HG02623 (cell line): ENCODE measurements at regions not wholly inside any gene's neighbourhood (a gene's known extent, or its start where the extent isn't known, plus 50 kb on each side); places are given as distances from the start of the nearest gene placed in this dataset.

Source experiments
- ATAC-seq: cut with Tn5 transposase; IDR thresholded peaks from one replicate; pipeline ENCODE4 v1.9.1; 2021; ENCODE audit warnings: moderate library complexity; ENCODE audit not compliant: unreplicated experiment

GRCh38 chr5:27523629-27524028, 485.2 kb upstream of the CDH9 start:
- no peak for ATAC-seq

GRCh38 chr5:27516437-27516836, 478.1 kb upstream of the CDH9 start:
- ATAC-seq = no peak

GRCh38 chr5:27511061-27511460, 472.7 kb upstream of the CDH9 start:
- ATAC-seq = no peak

- ATAC-seq = no peak
Measured at GRCh38 chr5:27503813-27504212, 465.4 kb upstream of the CDH9 start.

GRCh38 chr5:27502236-27502635, 463.9 kb upstream of the CDH9 start:
- no peak for ATAC-seq

- ATAC-seq = no peak
Measured at GRCh38 chr5:27497491-27497890, 459.1 kb upstream of the CDH9 start.

GRCh38 chr5:27494887-27495286, 456.5 kb upstream of the CDH9 start:
- no peak for ATAC-seq

GRCh38 chr5:27491746-27492439, 453.5 kb upstream of the CDH9 start:
- ATAC-seq = no peak

- no peak for ATAC-seq
Measured at GRCh38 chr5:27491047-27491446, 452.7 kb upstream of the CDH9 start.

GRCh38 chr5:27489701-27490100, 451.3 kb upstream of the CDH9 start:
- ATAC-seq = no peak

- no peak for ATAC-seq
Measured at GRCh38 chr5:27482663-27483062, 444.3 kb upstream of the CDH9 start.

GRCh38 chr5:27479859-27480258, 441.5 kb upstream of the CDH9 start:
- ATAC-seq = no peak

- ATAC-seq = no peak
Measured at GRCh38 chr5:27477550-27477949, 439.2 kb upstream of the CDH9 start.

- no peak for ATAC-seq
Measured at GRCh38 chr5:27476356-27476988, 438.1 kb upstream of the CDH9 start.

- ATAC-seq = no peak
Measured at GRCh38 chr5:27475063-27475462, 436.7 kb upstream of the CDH9 start.

- no peak for ATAC-seq
Measured at GRCh38 chr5:27474395-27474794, 436.0 kb upstream of the CDH9 start.

GRCh38 chr5:27474047-27474309, 435.6 kb upstream of the CDH9 start:
- ATAC-seq = no peak

GRCh38 chr5:27473307-27474046, 435.1 kb upstream of the CDH9 start:
- ATAC-seq = no peak

GRCh38 chr5:27472871-27473270, 434.5 kb upstream of the CDH9 start:
- ATAC-seq = no peak

- ATAC-seq = peak; percentile 73
Measured at GRCh38 chr5:27472000-27472763, 433.8 kb upstream of the CDH9 start.

- ATAC-seq = no peak
Measured at GRCh38 chr5:27466959-27467358, 428.6 kb upstream of the CDH9 start.

GRCh38 chr5:27465140-27465539, 426.8 kb upstream of the CDH9 start:
- ATAC-seq = no peak
